HEK293T (cell line): ENCODE measurements at regions not wholly inside any gene's neighbourhood (a gene's known extent, or its start where the extent isn't known, plus 50 kb on each side); places are given as distances from the start of the nearest gene placed in this dataset.

ENCODE experiments used
- CTCF ChIA-PET: fragments of 350-600 bp; formaldehyde crosslinking; extraction: SDS; loops from one replicate; lab custom pipeline; 2021; ENCODE audit warnings: antibody characterized with exemption, inconsistent platforms; lab: Yijun Ruan, JAX
- POLR2A ChIA-PET: fragments of 350-600 bp; formaldehyde crosslinking; extraction: SDS; loops from one replicate; lab custom pipeline; 2020; ENCODE audit warnings: antibody characterized with exemption, inconsistent platforms; lab: Yijun Ruan, JAX
- DNase-seq: peaks from one replicate; pipeline ENCODE4 v3.0.0; 2012; ENCODE audit warnings: mixed read lengths; ENCODE audit errors: extremely low spot score
- ARNT ChIP-seq: fragments of 450-650 bp; IDR thresholded peaks from 2 replicates; pipeline ENCODE4 v1.6.1; 2017; ENCODE audit warnings: mild to moderate bottlenecking
- BHLHE40 ChIP-seq: fragments of 450-650 bp; IDR thresholded peaks from 2 replicates; pipeline ENCODE4 v1.6.1; 2016; ENCODE audit warnings: mild to moderate bottlenecking, moderate library complexity, borderline replicate concordance
- CTBP1 ChIP-seq: fragments of 450-650 bp; IDR thresholded peaks from 2 replicates; pipeline ENCODE4 v1.6.1; 2016; ENCODE audit warnings: borderline replicate concordance
- ELF4 ChIP-seq: fragments of 450-650 bp; IDR thresholded peaks from 2 replicates; pipeline ENCODE4 v1.6.1; 2017; ENCODE audit warnings: antibody characterized with exemption
- FOXA1 ChIP-seq: fragments of 450-650 bp; IDR thresholded peaks from 2 replicates; pipeline ENCODE4 v1.6.1; 2016; ENCODE audit warnings: mild to moderate bottlenecking
- FOXK2 ChIP-seq: fragments of 450-650 bp; IDR thresholded peaks from 2 replicates; pipeline ENCODE4 v1.6.1; 2016; ENCODE audit warnings: mild to moderate bottlenecking
- FOXM1 ChIP-seq: fragments of 450-650 bp; IDR thresholded peaks from 2 replicates; pipeline ENCODE4 v1.6.1; 2017; ENCODE audit warnings: mild to moderate bottlenecking, borderline replicate concordance
- HDGF ChIP-seq: fragments of 450-650 bp; IDR thresholded peaks from 2 replicates; pipeline ENCODE4 v1.6.1; 2017; ENCODE audit warnings: antibody characterized with exemption, borderline replicate concordance
- L3MBTL2 ChIP-seq: fragments of 450-650 bp; conservative IDR thresholded peaks from 2 replicates; pipeline ENCODE4 v1.6.1; 2016; ENCODE audit warnings: mild to moderate bottlenecking
- LEF1 ChIP-seq: fragments of 450-650 bp; IDR thresholded peaks from 2 replicates; pipeline ENCODE4 v1.6.1; 2017; ENCODE audit warnings: mild to moderate bottlenecking, borderline replicate concordance
- NFRKB ChIP-seq: fragments of 450-650 bp; IDR thresholded peaks from 2 replicates; pipeline ENCODE4 v1.6.1; 2016; ENCODE audit warnings: mild to moderate bottlenecking, moderate library complexity
- SP1 ChIP-seq: fragments of 450-650 bp; IDR thresholded peaks from 2 replicates; pipeline ENCODE4 v1.6.1; 2017
- SUZ12 ChIP-seq: fragments of 450-650 bp; IDR thresholded peaks from 2 replicates; pipeline ENCODE4 v1.6.1; 2016; ENCODE audit warnings: mild to moderate bottlenecking
- TARDBP ChIP-seq: fragments of 450-650 bp; IDR thresholded peaks from 2 replicates; pipeline ENCODE4 v1.6.1; 2016
- ZNF384 ChIP-seq: fragments of 450-650 bp; IDR thresholded peaks from 2 replicates; pipeline ENCODE4 v1.6.1; 2016
- TF ChIP-seq, protein P1 (sequence below): fragments of 450-650 bp; IDR thresholded peaks from 2 replicates; pipeline ENCODE4 v1.6.1; 2016

DNA sequence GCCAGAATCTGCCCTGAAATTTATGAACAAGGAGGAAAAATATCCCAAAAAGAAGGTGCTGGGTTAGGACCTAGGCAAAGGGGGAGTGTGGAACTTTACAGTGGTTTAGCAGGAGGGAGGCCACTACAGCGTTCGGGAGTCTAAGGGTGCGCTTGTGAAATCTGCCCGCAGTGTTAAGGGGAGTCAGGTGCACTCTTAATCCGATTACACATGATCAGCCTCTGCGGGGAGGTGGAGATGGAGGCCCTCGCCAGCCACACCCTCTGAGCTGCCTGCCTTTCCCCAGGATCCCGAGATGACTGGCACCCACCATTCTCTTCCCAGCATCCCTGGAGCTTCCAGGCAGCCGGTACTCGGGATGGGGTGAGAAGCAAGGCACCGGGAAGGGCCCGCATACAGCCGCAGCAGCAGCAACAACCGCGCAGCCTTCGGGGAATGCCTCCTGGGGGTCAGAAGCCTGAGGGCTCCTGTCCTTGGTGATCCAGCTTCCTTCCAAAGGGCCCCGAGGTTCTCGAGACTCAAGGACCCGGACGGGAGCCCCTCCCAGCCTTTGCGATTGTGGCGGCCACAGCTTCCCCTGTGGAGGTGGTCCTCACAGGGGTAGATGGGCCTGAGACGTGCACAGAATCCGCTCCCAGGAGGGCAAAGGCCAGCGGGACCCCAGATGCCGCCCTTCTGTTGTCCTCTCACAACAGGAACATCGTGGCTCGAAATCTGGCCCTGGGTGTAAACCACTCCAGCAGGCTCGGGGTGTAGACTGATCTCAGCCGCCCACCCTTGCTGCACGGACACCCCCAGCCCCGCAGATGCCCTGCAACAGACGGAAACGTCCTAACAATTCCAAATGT lies 57.3 kb upstream of the CST7 start:
- CTCF ChIA-PET, result no interaction called here

GRCh38 chr20:24892522-24892921 lies 56.5 kb upstream of the CST7 start:
- ChIA-PET CTCF (no interaction called here), POLR2A (no interaction called here)
- TF ChIP-seq NFRKB (no peak), TARDBP (no peak), L3MBTL2 (no peak), HDGF (no peak), FOXK2 (no peak), BHLHE40 (no peak), SUZ12 (no peak), ARNT (no peak), ELF4 (no peak), SP1 (no peak), ZNF384 (no peak), CTBP1 (no peak), LEF1 (no peak), FOXA1 (no peak), FOXM1 (no peak)
- TF ChIP-seq, protein P1, sequence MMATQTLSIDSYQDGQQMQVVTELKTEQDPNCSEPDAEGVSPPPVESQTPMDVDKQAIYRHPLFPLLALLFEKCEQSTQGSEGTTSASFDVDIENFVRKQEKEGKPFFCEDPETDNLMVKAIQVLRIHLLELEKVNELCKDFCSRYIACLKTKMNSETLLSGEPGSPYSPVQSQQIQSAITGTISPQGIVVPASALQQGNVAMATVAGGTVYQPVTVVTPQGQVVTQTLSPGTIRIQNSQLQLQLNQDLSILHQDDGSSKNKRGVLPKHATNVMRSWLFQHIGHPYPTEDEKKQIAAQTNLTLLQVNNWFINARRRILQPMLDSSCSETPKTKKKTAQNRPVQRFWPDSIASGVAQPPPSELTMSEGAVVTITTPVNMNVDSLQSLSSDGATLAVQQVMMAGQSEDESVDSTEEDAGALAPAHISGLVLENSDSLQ, result no peak
- peak; percentile 5 for DNase-seq

More for the DNA sequence above, 57.3 kb upstream of the CST7 start:
- DNase-seq, result peak; percentile 3
- POLR2A ChIA-PET, result no interaction called here
- TF ChIP-seq SUZ12 (no peak), LEF1 (no peak), ZNF384 (no peak), NFRKB (no peak), HDGF (no peak), BHLHE40 (no peak), SP1 (no peak), L3MBTL2 (no peak), TARDBP (no peak), ARNT (no peak)
- TF ChIP-seq, protein P1, result no peak

- CTCF ChIA-PET, result no interaction called here
- TF ChIP-seq LEF1 (no peak), ARNT (no peak), NFRKB (no peak), SUZ12 (no peak), SP1 (no peak), L3MBTL2 (no peak)
- TF ChIP-seq, protein P1, result no peak
- peak; percentile 2 for DNase-seq
These were observed 56.1 kb upstream of the CST7 start for GRCh38 chr20:24892931-24893330.

GRCh38 chr20:24894488-24894887 lies 54.6 kb upstream of the CST7 start:
- no peak for TF ChIP-seq SUZ12
- TF ChIP-seq NFRKB, result no peak
- TF ChIP-seq ELF4, result no peak
- TF ChIP-seq SP1, result no peak
- no peak for TF ChIP-seq TARDBP
- no peak for TF ChIP-seq FOXA1
- TF ChIP-seq L3MBTL2, result no peak
- no peak for TF ChIP-seq ARNT
- TF ChIP-seq LEF1, result no peak
- TF ChIP-seq CTBP1, result no peak
- TF ChIP-seq, protein P1, result no peak
- no peak for TF ChIP-seq FOXM1
- TF ChIP-seq BHLHE40, result no peak
- TF ChIP-seq ZNF384, result no peak
- no peak for TF ChIP-seq HDGF
- TF ChIP-seq FOXK2, result no peak
- ChIA-PET CTCF (no interaction called here), POLR2A (no interaction called here)
- no peak for DNase-seq

More at GRCh38 chr20:24892931-24893330, 56.1 kb upstream of the CST7 start:
- POLR2A ChIA-PET, result no interaction called here

DNA sequence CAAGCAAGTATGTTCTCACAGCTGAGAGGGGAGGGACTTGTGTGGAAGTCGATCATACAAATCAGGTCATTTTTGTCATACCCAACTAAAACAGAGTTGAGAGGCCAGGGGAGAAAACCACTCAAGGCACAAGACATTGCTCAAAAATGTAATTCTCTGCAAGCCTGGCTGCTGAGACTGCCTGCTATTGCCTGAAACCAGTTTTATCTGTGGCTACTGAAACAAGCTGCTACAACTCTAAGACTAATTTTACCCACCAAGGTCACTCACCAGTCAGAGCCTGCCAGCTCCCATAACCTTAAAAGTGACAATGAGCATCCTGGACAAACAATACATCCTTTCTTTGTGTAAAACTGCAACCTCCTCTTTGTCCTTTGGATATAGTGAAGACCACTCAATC lies 54.1 kb upstream of the CST7 start:
- CTCF ChIA-PET, result no interaction called here
- DNase-seq, result no peak
- POLR2A ChIA-PET, result no interaction called here
- TF ChIP-seq CTBP1, result no peak
- TF ChIP-seq FOXA1, result no peak
- no peak for TF ChIP-seq ARNT
- no peak for TF ChIP-seq L3MBTL2
